SK-N-SH (cell line): ENCODE measurements at regions not wholly inside any gene's neighbourhood (a gene's known extent, or its start where the extent isn't known, plus 50 kb on each side); places are given as distances from the start of the nearest gene placed in this dataset.

Experiments used
- CTCF ChIA-PET: fragments of 300-600, 350-600 bp; formaldehyde crosslinking; extraction: SDS; loops from one replicate; lab custom pipeline; 2021; lab: Yijun Ruan, JAX
- POLR2A ChIA-PET: fragments of 350-600 bp; sonication (Branson Sonifier 250); formaldehyde crosslinking; extraction: SDS; loops from one replicate; lab custom pipeline; 2020; ENCODE audit warnings: antibody characterized with exemption, inconsistent platforms; lab: Yijun Ruan, JAX
- DNase-seq: peaks from one replicate; pipeline ENCODE4 v3.0.0; 2012
- H2AFZ ChIP-seq: fragments of 200-600 bp; sonication (generic); 2 replicates; pipeline ENCODE4 v1.8.1; 2016; ENCODE audit warnings: antibody characterized with exemption, mild to moderate bottlenecking, low read depth
- H3F3A ChIP-seq: fragments of 200-600 bp; sonication (generic); replicated peaks from 2 replicates; pipeline ENCODE3; 2016; ENCODE audit warnings: antibody characterized with exemption, mild to moderate bottlenecking; ENCODE audit not compliant: insufficient read depth
- H3K27ac ChIP-seq, 2 experiments: fragments of 200-500 bp in 1 of 2; fragments of 200-600 bp in 1 of 2; sonication (Bioruptor generic) in 1 of 2; sonication (generic), shearing (Covaris generic) in 1 of 2; 2 replicates each; pipeline versions ENCODE4 v1.5.1 to v1.6.1; 2014 to 2016; ENCODE audit warnings: low read depth in 2 of 2, inconsistent platforms in 1 of 2, low read length in 1 of 2, mild to moderate bottlenecking in 1 of 2, mixed read lengths in 1 of 2
- H3K27me3 ChIP-seq: fragments of 200-600 bp; sonication (generic), shearing (Covaris generic); 2 replicates; pipeline ENCODE4 v1.6.1; 2016; ENCODE audit warnings: mixed run types; ENCODE audit not compliant: insufficient read depth
- H3K36me3 ChIP-seq, 2 experiments: fragments of 200-500 bp in 1 of 2; fragments of 200-600 bp in 1 of 2; sonication (Bioruptor generic) in 1 of 2; sonication (generic) in 1 of 2; replicated peaks in 1 of 2; 2 replicates each; pipeline versions ENCODE3 to v1.5.1; 2014 to 2016; ENCODE audit warnings: low read length in 1 of 2, mild to moderate bottlenecking in 1 of 2; ENCODE audit not compliant: insufficient read depth in 2 of 2, control insufficient read depth in 1 of 2
- H3K4me1 ChIP-seq, 2 experiments: fragments of 200-500 bp in 1 of 2; fragments of 200-600 bp in 1 of 2; sonication (Bioruptor generic) in 1 of 2; sonication (generic), shearing (Covaris generic) in 1 of 2; 2 replicates each; pipeline versions ENCODE4 v1.5.1 to v1.6.1; 2014 to 2016; ENCODE audit warnings: low read depth in 1 of 2, low read length in 1 of 2, mixed run types in 1 of 2; ENCODE audit not compliant: insufficient read depth in 2 of 2, control insufficient read depth in 1 of 2
- H3K4me2 ChIP-seq: fragments of 200-600 bp; sonication (generic), shearing (Covaris generic); 2 replicates; pipeline ENCODE4 v1.6.1; 2017; ENCODE audit warnings: mixed run types
- H3K4me3 ChIP-seq, 2 experiments: fragments of 200-500 bp in 1 of 2; fragments of 200-600 bp in 1 of 2; sonication (Bioruptor generic) in 1 of 2; sonication (generic), shearing (Covaris generic) in 1 of 2; 2 replicates each; pipeline versions ENCODE4 v1.5.1 to v1.8.1; 2014 to 2016; ENCODE audit warnings: low read depth in 2 of 2, inconsistent platforms in 1 of 2, low read length in 1 of 2, mild to moderate bottlenecking in 1 of 2, mixed read lengths in 1 of 2, moderate library complexity in 1 of 2
- H3K79me2 ChIP-seq: fragments of 200-600 bp; sonication (generic); 2 replicates; pipeline ENCODE4 v1.8.1; 2017; ENCODE audit warnings: mild to moderate bottlenecking; ENCODE audit not compliant: insufficient read depth
- H3K9ac ChIP-seq: fragments of 200-600 bp; sonication (generic); 2 replicates; pipeline ENCODE4 v1.6.1; 2017; ENCODE audit warnings: mixed run types
- H3K9me2 ChIP-seq: fragments of 200-600 bp; sonication (generic); 2 replicates; pipeline ENCODE4 v1.6.1; 2017; ENCODE audit warnings: mixed run types
- H3K9me3 ChIP-seq: fragments of 200-600 bp; sonication (generic); 2 replicates; pipeline ENCODE4 v1.6.1; 2017; ENCODE audit warnings: mixed run types, mild to moderate bottlenecking, moderate library complexity
- H4K20me1 ChIP-seq: fragments of 200-600 bp; sonication (generic); 2 replicates; pipeline ENCODE4 v1.6.1; 2017; ENCODE audit warnings: mild to moderate bottlenecking, mixed run types; ENCODE audit not compliant: insufficient read depth
- ELF1 ChIP-seq: IDR thresholded peaks from 2 replicates; pipeline ENCODE4 v1.4.0; 2012
- EZH2phosphoT487 ChIP-seq: fragments of 200-600 bp; sonication (generic); IDR thresholded peaks from 2 replicates; pipeline ENCODE4 v1.6.1; 2017; ENCODE audit warnings: low read depth, mixed run types, mild to moderate bottlenecking, antibody characterized with exemption, moderate library complexity, borderline replicate concordance
- GABPA ChIP-seq: IDR thresholded peaks from 2 replicates; pipeline ENCODE4 v1.4.0; 2012; ENCODE audit warnings: low read depth, mild to moderate bottlenecking
- IRF3 ChIP-seq: fragments of 150-350 bp; IDR thresholded peaks from 2 replicates; pipeline ENCODE4 v1.6.1; 2016; ENCODE audit warnings: mild to moderate bottlenecking, low read depth, low read length
- MEF2A ChIP-seq: IDR thresholded peaks from 2 replicates; pipeline ENCODE4 v1.4.0; 2012; ENCODE audit warnings: low read depth, borderline replicate concordance
- MXI1 ChIP-seq: IDR thresholded peaks from 2 replicates; pipeline ENCODE4 v1.6.1; 2012; ENCODE audit warnings: mild to moderate bottlenecking, low read depth, low read length, improper control_type of control experiment
- NFIC ChIP-seq: IDR thresholded peaks from 2 replicates; pipeline ENCODE4 v1.4.0; 2012; ENCODE audit warnings: borderline replicate concordance
- POLR2AphosphoS5 ChIP-seq: IDR thresholded peaks from 2 replicates; pipeline ENCODE4 v1.6.1; 2012; ENCODE audit warnings: low read depth, low read length
- RAD21 ChIP-seq: IDR thresholded peaks from 2 replicates; pipeline ENCODE4 v1.6.1; 2012; ENCODE audit warnings: mild to moderate bottlenecking, low read length
- RCOR1 ChIP-seq: fragments of 150-350 bp; IDR thresholded peaks from 2 replicates; pipeline ENCODE4 v1.6.1; 2017; ENCODE audit warnings: antibody characterized with exemption, low read length
- REST ChIP-seq: IDR thresholded peaks from 2 replicates; pipeline ENCODE4 v1.6.1; 2012; ENCODE audit warnings: mild to moderate bottlenecking, low read depth, low read length, moderate library complexity
- SIN3A ChIP-seq: IDR thresholded peaks from 2 replicates; pipeline ENCODE4 v1.6.1; 2012; ENCODE audit warnings: low read depth, mild to moderate bottlenecking, low read length, moderate library complexity, borderline replicate concordance
- TAF1 ChIP-seq: IDR thresholded peaks from 2 replicates; pipeline ENCODE4 v1.6.1; 2012; ENCODE audit warnings: low read depth, mild to moderate bottlenecking, low read length, moderate library complexity, borderline replicate concordance
- USF1 ChIP-seq: IDR thresholded peaks from 2 replicates; pipeline ENCODE4 v1.4.0; 2012; ENCODE audit warnings: low read depth, borderline replicate concordance
- USF2 ChIP-seq: fragments of 150-350 bp; IDR thresholded peaks from 2 replicates; pipeline ENCODE4 v1.6.1; 2017; ENCODE audit warnings: antibody characterized with exemption, low read length, low read depth, borderline replicate concordance
- YY1 ChIP-seq: IDR thresholded peaks from 2 replicates; pipeline ENCODE4 v1.4.0; 2012; ENCODE audit warnings: low read depth, mild to moderate bottlenecking
- ZBTB33 ChIP-seq: IDR thresholded peaks from 2 replicates; pipeline ENCODE4 v1.4.0; 2012; ENCODE audit warnings: low read depth, borderline replicate concordance
- WGBS: methylation state at CpG from one replicate; pipeline ENCODE4 v1.1.6; 2017; ENCODE audit warnings: low lambda C conversion rate; 5-methylcytosine and 5-hydroxymethylcytosine counted together

- H4K20me1 ChIP-seq = no peaks in the 10 kb centered on the region
- no peaks in the 10 kb centered on the region for H3K27me3 ChIP-seq
- H3F3A ChIP-seq = peaks cover 11% of the 10 kb centered on the region
- peaks cover 9 to 23% of the 10 kb centered on the region in 2 experiments; a peak in 3 of 4 replicates for H3K4me1 ChIP-seq
- no peaks in the 10 kb centered on the region for H3K79me2 ChIP-seq
- H3K9me3 ChIP-seq = no peaks in the 10 kb centered on the region
- no peak for DNase-seq
- POLR2A ChIA-PET = interaction anchor here (0.8 kb wide), 2 partner anchors 10 to 12 kb away, joined by 3 read pairs; no protein-coding TSS in a partner anchor
- no peak overlapping the region for H3K27ac ChIP-seq
- H2AFZ ChIP-seq = no peak overlapping the region
- H3K4me3 ChIP-seq = no peak overlapping the region
- no peak overlapping the region for H3K4me2 ChIP-seq
- no peaks in the 10 kb centered on the region for H3K9me2 ChIP-seq
- CTCF ChIA-PET = interaction anchor here (0.6 kb wide), 1 partner anchor 177 kb away, joined by 3 read pairs; no protein-coding TSS in a partner anchor
- no peak for TF ChIP-seq USF1
- peak; percentile 22; the same call in 1 of the 2 replicates for TF ChIP-seq NFIC
- no peak for TF ChIP-seq MXI1
- no peak for TF ChIP-seq RCOR1
- TF ChIP-seq GABPA = no peak
- TF ChIP-seq YY1 = no peak
- no peak for TF ChIP-seq TAF1
- no peaks in the 10 kb centered on the region for H3K36me3 ChIP-seq
- 65% methylated on average over 2 of the region's 2 CpGs for WGBS
- no peak overlapping the region for H3K9ac ChIP-seq
Measured at GRCh38 chr17:13417381-13417950, 184.3 kb downstream of the HS3ST3A1 start.

GRCh38 chr17:13416748-13417363, 184.9 kb downstream of the HS3ST3A1 start:
- CTCF ChIA-PET = interaction anchor here (1.2 to 1.6 kb wide), 3 partner anchors 11 to 56 kb away, joined by 3 to 8 read pairs (median 5); no protein-coding TSS in a partner anchor
- TF ChIP-seq MEF2A (no peak), RAD21 (no peak), SIN3A (no peak), ZBTB33 (no peak), USF2 (no peak), REST (no peak), POLR2AphosphoS5 (no peak), ELF1 (no peak), IRF3 (no peak), EZH2phosphoT487 (no peak)

More at GRCh38 chr17:13416748-13417363, 184.9 kb downstream of the HS3ST3A1 start:
- Histone ChIP-seq H3K4me2 (peak overlapping the region; percentile 70), H3K27me3 (no peaks in the 10 kb centered on the region), H3K36me3 (no peaks in the 10 kb centered on the region), H4K20me1 (no peaks in the 10 kb centered on the region), H3K79me2 (no peaks in the 10 kb centered on the region), H3K4me3 (no peak overlapping the region), H2AFZ (no peak overlapping the region), H3K27ac (peak overlapping the region; percentile 67; a peak in 2 of 4 replicates), H3K9ac (no peak overlapping the region; the same call in 1 of the 2 replicates), H3K9me3 (no peaks in the 10 kb centered on the region), H3K4me1 (peaks cover 9 to 23% of the 10 kb centered on the region in 2 experiments; a peak in 3 of 4 replicates), H3K9me2 (no peaks in the 10 kb centered on the region), H3F3A (peaks cover 11% of the 10 kb centered on the region)
- POLR2A ChIA-PET = interaction anchor here (1.1 to 1.5 kb wide), 4 partner anchors 11 to 96 kb away, joined by 3 to 5 read pairs (median 3); no protein-coding TSS in a partner anchor
- DNase-seq = no peak
- 69% methylated on average over 3 of the region's 3 CpGs for WGBS
